ENCODE measurements at regions not wholly inside any gene's neighbourhood (a gene's known extent, or its start where the extent isn't known, plus 50 kb on each side); places are given as distances from the start of the nearest gene placed in this dataset.

DNA sequence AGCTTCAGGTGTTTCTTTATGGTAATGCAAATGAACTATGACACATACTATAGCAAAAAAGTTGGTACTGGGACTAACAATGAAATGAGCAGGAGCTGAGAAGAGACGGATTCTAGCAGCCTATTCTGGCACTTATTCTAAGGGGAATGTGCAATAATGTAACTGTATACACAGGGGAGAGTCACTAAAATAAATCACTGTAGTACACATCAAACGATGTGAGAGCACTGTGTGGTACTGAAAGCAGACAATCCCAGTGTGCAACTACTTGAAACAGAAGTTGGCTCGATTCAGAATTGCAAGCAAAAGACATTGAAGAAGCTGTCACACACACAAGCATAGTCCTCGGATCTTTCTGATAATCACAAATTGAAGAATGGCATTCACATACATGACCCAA lies 1713.0 kb upstream of the CDH9 start:
- Histone ChIP-seq H4K20me1 (replicated peaks in 1 of 2; ENCODE audit: control insufficient read depth in 1 of 2, insufficient read depth in 2 of 2, low read length in 2 of 2) (no peaks in the 10 kb centered on the region), H2AK5ac (ENCODE audit: low read depth, low read length) (no peak overlapping the region), H2BK20ac (ENCODE audit: low read length) (no peak overlapping the region), H3K79me1 (ENCODE audit: low read depth, low read length) (no peaks in the 10 kb centered on the region), H3K4me2 (ENCODE audit: insufficient read depth in 1 of 2, low read depth in 2 of 2, low read length in 2 of 2) (no peak overlapping the region), H2BK12ac (ENCODE audit: low read depth, low read length) (no peak overlapping the region), H2BK15ac (ENCODE audit: low read length) (no peak overlapping the region), H3K79me2 (ENCODE audit: control insufficient read depth in 1 of 2, insufficient read depth in 2 of 2, low read length in 2 of 2) (no peaks in the 10 kb centered on the region), H3K56ac (replicated peaks; ENCODE audit: insufficient read length, low read depth, low read length) (no peak overlapping the region), H3K27ac (ENCODE audit: low read depth, low read length) (no peak overlapping the region), H3K4ac (replicated peaks; ENCODE audit: insufficient read length, low read depth, low read length) (no peak overlapping the region), H3K14ac (ENCODE audit: insufficient read length) (no peak overlapping the region), H3K4me3 (ENCODE audit: extremely low read depth in 1 of 4, insufficient read depth in 2 of 4, low read depth in 3 of 4, low read length in 4 of 4) (no peak overlapping the region), H4K91ac (replicated peaks; ENCODE audit: insufficient read length, low read length) (no peak overlapping the region), H2AFZ (ENCODE audit: low read length) (no peak overlapping the region), H4K5ac (ENCODE audit: insufficient read length, low read depth, low read length) (no peak overlapping the region), H3K4me1 (replicated peaks in 1 of 4; ENCODE audit: control insufficient read depth in 3 of 4, insufficient read depth in 4 of 4, low read length in 3 of 4) (no peaks in the 10 kb centered on the region), H3K27me3 (replicated peaks in 1 of 4; ENCODE audit: control insufficient read depth in 3 of 4, extremely low read depth in 1 of 4, insufficient read depth in 3 of 4, low read length in 3 of 4) (no peaks in the 10 kb centered on the region), H3K23me2 (ENCODE audit: low read depth, low read length) (no peaks in the 10 kb centered on the region), H3K36me3 (ENCODE audit: control insufficient read depth in 2 of 4, insufficient read depth in 4 of 4, low read length in 3 of 4) (no peaks in the 10 kb centered on the region), H3K9me3 (ENCODE audit: insufficient read depth in 2 of 2, low read depth in 1 of 2, low read length in 1 of 2) (no peaks in the 10 kb centered on the region), H2BK120ac (replicated peaks; ENCODE audit: low read depth, low read length) (no peak overlapping the region), H3K18ac (ENCODE audit: extremely low read depth, low read length) (no peak overlapping the region), H3K9ac (replicated peaks in 1 of 4; ENCODE audit: extremely low read depth in 1 of 4, low read depth in 3 of 4, low read length in 3 of 4) (no peak overlapping the region), H3K23ac (ENCODE audit: insufficient read length) (no peak overlapping the region), H4K8ac (ENCODE audit: extremely low read depth, insufficient read depth, low read length) (no peak overlapping the region), H2BK5ac (ENCODE audit: low read depth, low read length) (no peak overlapping the region)
- WGBS, 2 experiments (ENCODE audit: extremely low coverage in 1 of 2, insufficient coverage in 1 of 2, insufficient read length in 1 of 2, insufficient replicate concordance in 2 of 2, low coverage in 1 of 2, low lambda C conversion rate in 2 of 2, missing lambda C conversion rate in 1 of 2), result 84% methylated on average over 4 of the region's 4 CpGs; no CpG with 5 or more reads in 1 of the 2 experiments
- CTCF ChIA-PET (ENCODE audit: partially characterized antibody), result interaction anchor here (1.2 to 1.4 kb wide), 2 partner anchors 14 to 409 kb away, joined by 3 read pairs; no protein-coding TSS in a partner anchor
- FAIRE-seq (no peak), DNase-seq (ENCODE audit: low read depth in 1 of 2, low spot score in 2 of 2) (no peak)
- TF ChIP-seq CBX8 (IDR thresholded peaks at IDR 0.05; ENCODE audit: borderline replicate concordance, low read depth, low read length) (no peak), BRCA1 (IDR thresholded peaks at IDR 0.05; ENCODE audit: low read depth, low read length) (no peak), TCF12 (IDR thresholded peaks at IDR 0.05; ENCODE audit: low read depth, low read length) (no peak), TBP (IDR thresholded peaks at IDR 0.05; ENCODE audit: low read depth, low read length) (no peak)
- POLR2A ChIA-PET (ENCODE audit: partially characterized antibody), result no interaction called here

Measured in H1 (cell line).